Right renal cortex interstitium (tissue), 3 donors: ENCODE measurements at regions not wholly inside any gene's neighbourhood (a gene's known extent, or its start where the extent isn't known, plus 50 kb on each side); places are given as distances from the start of the nearest gene placed in this dataset.
A peak's percentile ranks its signal among the peaks of the same experiment; 100 is the strongest.
"Not testable (repeated sequence)": the region's sequence is repeated elsewhere in the genome, so short reads cannot be mapped to it uniquely, and the experiment has no call there.

ENCODE experiments used
- DNase-seq, 3 donors: peaks; one replicate each; pipeline ENCODE4 v3.0.0-alpha.2; 2013; ENCODE audit warnings: low read depth in 3 of 3, low spot score in 2 of 3

GRCh38 chrX:25807022-25807421 is 331.1 kb upstream of the MAGEB18 start:
- no peak for DNase-seq

DNA sequence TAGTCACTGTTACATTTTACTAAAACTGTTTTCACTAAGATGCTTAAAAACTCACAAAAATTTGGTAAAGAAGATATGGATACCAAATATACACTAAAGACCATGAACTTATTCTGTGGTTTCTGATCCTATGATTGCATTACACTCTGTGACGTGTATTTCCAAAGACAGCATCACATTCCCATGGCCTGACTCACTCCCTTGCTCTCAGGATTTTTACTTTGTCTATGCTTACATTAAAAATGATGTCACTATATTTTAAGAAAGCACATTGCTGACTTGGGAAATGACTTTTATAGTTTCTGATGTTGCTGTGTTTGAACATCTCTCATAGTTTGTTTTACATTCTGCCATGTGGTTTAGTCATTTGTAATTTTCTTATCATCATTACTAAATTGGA is 327.9 kb upstream of the MAGEB18 start:
- no peak for DNase-seq

DNA sequence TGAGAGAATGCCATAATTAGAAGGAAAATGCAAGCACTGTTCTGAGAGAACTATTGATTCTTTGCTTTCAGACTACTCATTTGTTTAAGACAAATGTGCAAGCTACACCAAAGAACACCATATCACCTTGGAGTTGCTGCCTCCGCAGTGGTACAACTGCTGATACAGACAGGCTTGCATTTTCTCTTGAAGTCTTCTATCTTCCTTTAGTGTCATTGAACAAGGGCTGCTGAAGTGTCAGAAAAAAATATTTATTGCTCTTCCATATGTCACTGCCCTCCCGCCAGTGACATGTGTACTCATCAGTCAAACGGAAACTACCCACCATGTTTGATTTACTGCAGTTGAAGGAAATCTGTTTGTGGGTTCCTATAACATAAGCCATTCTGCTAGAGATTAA is 318.3 kb upstream of the MAGEB18 start:
- DNase-seq: no peak

GRCh38 chrX:25851141-25851540 is 287.0 kb upstream of the MAGEB18 start:
- no peak for DNase-seq

DNA sequence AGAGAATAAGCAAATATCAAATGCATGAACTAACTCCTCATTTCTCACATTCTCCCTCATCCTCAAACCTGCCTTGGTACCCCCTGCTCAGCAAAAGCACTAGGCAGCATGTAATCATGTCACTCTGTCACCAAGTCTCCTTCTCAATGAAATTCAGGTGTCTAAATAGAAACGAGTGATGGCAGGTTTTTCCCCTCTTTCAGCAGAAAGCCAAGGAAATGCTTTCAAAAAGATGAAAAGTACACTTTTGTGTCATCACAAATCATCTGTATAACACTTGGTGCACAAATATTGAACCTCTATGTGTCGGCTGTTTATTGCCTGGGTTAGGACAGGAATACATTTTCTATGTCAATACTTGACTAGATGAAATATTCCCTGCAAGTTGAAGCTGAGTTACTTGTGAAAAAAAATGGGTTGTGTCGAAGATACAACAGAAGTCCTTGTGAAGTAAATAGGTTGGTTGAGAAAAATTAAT is 285.1 kb upstream of the MAGEB18 start:
- no peak for DNase-seq

GRCh38 chrX:25858273-25858880 is 279.8 kb upstream of the MAGEB18 start:
- no peak for DNase-seq

DNA sequence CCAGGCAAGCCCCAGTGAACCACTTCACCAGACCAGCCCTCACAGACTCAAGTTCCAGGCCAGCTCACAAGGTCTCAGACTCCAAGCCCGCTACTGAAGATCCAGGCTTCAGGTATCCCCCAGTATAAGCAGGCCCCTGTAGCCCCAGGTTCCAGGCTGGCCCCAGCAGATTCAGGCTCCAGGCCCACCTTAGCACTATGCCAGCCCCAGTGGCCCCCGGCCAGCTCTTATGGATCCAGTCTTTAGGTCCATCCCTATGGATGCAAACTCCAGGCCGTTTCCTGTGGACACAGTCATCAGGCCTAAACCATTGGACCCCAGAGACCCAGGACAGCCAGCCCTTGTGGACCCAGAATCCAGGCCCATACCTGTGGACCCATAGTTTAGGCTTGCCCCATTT is 277.8 kb upstream of the MAGEB18 start:
- DNase-seq: no peak

- DNase-seq: no peak
These were observed 268.4 kb upstream of the MAGEB18 start for GRCh38 chrX:25869761-25870160.

DNA sequence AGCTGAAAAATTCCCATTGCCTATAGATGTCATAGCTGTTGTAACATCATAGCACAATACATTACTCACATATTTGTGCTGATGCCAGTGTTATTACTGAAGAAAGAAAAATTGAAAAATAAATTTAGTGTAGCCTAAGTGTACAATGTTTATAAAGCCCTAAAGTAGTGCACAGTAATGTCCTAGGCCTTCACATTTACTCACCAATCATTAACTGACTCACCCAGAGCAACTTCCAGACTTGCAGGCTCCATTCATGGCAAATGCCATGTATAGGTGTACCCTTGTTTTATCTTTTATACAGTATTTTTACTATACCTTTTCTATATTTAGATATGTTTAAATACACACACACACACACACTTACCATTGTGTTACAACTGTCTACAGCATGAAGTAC is 265.4 kb upstream of the MAGEB18 start:
- DNase-seq: no peak

- no peak for DNase-seq
These were observed 264.9 kb upstream of the MAGEB18 start for GRCh38 chrX:25873196-25873595.

DNA sequence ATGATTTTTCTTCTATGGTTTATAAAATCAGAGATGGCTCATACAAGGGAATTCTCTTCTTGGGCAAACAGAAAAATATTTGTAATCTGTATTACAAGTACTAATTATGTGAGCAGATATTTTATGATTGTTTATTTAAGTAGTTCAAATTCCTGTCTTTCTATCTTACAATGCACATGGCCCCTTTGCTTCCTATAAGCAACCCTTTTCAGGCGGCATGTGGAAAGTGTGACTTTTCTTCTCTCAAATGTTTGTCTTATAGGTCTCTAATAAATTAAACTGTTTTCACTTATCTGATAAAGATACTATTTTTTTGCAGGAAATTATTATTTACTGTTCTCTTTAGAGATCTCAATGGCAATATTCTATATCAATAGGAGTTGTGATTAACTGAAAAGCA is 259.3 kb upstream of the MAGEB18 start:
- DNase-seq: no peak

DNA sequence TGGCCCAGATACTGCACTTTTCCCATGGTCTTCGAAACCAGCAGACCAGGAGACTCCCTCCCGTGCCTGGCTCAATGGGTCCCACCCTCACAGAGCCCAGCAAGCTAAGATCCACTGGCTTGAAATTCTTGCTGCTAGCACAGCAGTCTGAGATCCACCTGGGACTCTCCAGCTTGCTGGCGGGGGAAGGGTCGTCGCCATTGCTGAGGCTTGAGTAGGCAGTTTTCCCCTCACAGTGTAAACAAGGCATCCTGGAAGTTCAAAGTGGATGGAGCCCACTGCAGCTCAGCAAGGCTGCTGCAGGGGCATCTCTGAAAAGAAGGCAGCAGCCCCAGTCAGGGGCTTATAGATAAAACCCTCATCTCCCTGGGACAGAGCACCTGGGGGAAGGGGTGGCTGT is 255.6 kb upstream of the MAGEB18 start:
- not testable (repeated sequence) for DNase-seq

GRCh38 chrX:25897758-25898157 is 240.4 kb upstream of the MAGEB18 start:
- DNase-seq: no peak

- not testable (repeated sequence) for DNase-seq
These were observed 232.4 kb upstream of the MAGEB18 start for GRCh38 chrX:25905728-25906127.

DNA sequence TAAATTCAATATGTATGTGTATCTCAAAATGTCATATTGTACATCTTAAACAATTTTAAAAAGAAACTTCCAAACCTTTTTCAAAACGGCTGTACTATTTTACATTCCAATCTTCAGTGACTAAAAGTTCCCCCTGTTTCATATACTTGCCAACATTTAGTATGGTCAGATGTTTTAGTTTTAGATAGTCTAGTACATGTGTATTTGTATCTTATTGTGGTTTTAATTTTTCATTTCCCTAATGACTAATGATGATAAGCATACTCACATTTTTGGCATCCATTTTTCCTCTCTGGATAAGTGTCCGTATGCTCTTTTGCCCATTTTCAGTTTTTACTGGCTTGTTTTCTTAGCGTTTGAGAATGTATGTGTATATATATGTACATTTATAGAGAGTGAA is 212.2 kb upstream of the MAGEB18 start:
- DNase-seq: no peak

- peak in 1 of 3 donors; percentile 6 for DNase-seq
These were observed 209.8 kb upstream of the MAGEB18 start for GRCh38 chrX:25928316-25928715.

DNA sequence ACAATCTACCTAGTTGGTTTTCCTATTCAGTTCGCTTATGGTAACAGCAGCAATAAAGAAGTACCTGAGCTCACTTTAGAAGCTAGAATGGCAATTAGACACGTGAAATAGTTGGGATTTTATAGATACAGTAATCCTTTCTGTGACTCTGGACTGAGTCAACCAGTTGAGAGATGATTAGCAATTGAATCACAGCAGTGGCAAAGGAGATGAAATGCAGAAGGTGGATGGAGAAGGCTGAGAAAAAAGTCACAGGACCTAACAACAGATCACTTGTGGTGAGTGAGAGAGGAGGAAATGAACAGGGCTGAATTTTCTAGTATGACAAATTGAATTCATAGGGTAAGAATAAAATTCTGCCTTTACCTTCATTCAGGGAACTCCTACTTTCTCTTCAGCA is 197.1 kb upstream of the MAGEB18 start:
- DNase-seq: no peak

DNA sequence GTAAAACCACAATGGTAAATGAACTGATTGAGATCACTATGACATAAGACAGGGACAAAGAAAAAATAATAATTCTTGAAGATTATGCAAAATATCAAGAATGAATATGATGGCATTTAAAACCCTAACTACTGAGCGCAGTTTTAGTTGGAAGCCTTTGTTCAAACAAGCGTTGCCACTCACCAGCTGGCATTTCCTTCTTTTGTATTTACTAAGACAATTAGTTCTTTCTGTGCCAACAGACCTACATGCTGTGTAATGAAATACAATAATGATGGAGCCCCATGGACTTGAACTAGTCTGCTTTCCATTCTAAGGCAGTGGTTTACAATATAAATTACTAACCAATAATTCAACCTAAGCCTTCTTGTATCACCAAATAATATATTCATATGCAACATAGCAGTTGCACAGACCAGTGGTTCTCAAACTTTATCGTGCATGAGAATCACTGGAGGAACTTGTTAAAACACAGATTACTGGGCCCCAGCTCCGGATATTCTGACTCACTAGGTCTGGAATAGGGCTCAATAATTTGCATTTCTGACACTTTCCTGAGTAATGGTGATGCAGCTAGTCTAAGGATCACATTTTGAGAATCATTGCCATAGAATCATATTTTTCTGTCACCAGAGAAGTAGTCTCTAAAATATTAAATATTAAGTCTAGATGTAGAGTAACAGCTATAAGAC is 196.4 kb upstream of the MAGEB18 start:
- no peak for DNase-seq

DNA sequence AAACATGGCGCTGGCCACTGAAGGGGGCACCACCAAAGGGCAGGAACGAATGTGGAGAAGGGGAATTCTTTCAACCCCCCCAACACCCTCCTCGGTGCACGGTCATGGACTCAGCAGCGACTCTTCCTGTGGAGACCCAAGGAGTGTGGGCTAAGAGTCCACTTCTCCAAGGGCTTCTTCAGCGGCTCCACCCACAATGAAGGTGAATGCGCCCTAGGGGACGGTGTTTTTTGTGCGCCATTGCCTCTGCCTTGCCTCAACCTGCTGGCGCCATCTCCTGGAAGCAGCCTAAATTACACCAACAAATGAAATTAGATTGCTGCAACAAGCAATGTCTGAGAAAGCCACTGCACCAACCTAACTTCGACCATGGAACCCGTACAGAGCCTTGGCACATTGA is 169.2 kb upstream of the MAGEB18 start:
- DNase-seq: no peak

DNA sequence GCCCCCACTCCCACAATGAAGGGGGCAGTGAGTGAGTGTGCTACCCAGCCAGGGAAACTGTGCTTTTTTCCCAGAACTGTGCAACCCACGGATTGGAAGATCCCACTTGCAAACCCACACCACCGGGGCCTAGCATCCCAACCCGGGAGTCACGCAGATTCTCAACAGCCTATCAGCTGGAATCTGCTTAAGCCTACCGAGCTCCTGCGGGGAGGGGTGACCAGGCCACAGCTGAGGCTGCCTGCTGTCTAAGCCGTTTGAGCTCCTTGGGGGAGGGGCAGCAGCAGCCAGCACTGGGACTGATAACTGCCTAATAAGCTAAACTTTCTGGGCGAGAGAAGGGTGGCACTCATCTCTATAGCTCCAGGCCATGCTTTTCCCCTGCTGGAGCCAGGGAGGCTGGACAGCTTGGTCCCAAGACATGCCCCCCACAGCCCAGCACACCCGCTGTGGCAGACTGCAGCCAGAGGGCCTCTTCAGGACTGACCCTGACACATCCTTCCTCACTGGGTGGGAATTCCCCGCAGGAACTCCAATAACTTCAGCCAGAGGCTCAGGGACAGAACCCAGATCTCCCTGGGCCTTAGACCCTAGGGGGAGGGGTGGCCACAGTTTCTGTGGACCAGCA is 161.3 kb upstream of the MAGEB18 start:
- no peak for DNase-seq

DNA sequence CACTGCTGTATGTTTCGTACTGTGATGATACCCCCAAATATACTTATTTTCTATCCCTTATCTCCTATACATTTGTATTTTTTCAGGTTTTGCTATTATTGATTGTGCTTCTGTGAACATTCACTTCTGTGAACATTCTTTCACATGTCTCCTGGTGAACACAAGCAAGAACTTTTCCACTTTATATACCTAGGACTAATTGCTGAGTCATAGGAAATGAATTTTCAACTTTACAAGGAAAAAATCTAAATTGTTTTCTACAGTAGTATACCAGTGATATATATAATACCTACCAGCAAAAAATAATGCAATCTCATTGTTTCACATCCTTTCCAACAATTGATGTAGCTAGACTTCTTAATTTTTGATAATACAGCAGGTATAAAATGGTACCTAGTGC is 139.5 kb upstream of the MAGEB18 start:
- no peak for DNase-seq

DNA sequence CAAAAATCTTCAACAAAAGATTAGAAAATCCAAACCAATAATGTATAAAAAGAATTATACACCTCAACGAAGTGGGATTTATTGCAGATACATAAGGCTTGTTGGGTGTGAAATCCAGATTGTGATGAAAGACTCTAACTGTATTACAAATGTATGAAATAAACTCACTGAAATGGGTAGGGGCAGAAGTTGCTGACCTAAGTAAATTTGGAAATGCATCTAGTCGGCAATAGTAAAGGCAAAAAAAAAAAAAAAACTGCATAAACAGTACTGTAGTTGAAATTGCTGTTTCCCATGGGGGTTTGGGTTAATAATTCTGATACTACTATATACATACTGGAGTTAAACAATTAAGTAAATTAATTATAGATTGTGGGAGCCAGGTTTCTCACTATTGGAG is 130.7 kb upstream of the MAGEB18 start:
- DNase-seq: no peak
